GM04503 (cell line): ENCODE measurements at regions not wholly inside any gene's neighbourhood (a gene's known extent, or its start where the extent isn't known, plus 50 kb on each side); places are given as distances from the start of the nearest gene placed in this dataset.

Experiments
- DNase-seq: peaks from one replicate; pipeline ENCODE4 v3.0.0-alpha.2; 2012; ENCODE audit warnings: low read depth

DNA sequence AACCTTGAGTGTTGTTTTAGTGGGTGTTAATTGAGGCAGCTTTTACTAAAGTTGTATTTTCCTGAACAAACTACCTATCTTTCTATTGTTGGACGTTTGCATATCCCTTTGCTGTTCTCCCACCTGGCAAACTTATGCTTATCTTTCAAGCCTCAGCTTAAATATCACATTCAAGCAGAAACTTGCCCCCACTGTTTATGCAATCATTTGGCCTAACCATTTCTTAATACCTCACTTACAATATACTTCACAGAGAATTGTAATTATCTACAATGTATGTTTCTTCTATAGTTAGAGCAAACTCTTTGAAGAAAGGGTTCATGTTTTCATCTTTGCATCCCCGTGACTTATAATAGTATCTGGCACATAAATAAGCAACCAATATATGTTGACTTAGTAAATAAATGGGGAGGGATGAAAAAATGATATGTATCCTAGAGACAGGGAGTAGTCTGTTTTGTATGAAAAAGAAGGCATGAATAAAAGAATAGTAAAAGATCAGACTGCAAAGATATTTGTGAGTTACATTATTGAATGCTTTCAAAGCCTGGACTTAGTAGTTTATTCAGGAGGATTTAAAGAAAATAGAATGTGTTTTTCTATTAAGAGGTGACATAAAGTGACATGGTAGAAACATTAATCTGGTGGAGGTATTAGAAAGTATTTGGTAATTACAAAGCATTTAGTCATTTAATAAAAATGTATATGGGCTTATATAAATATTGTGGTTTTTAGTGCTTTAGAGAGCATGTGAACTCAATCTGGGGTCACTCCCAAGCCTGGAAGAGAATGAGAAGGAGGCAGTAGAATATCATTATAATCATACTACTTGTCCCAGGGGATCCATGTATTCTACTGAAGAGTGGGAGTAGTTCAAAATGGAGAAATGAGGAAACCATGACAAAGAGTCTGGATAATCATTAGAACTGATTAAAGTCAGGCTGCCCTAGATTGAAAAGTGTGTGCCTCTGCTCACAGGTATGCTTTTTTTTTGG is 60.0 kb upstream of the DCBLD2 start:
- DNase-seq = no peak

DNA sequence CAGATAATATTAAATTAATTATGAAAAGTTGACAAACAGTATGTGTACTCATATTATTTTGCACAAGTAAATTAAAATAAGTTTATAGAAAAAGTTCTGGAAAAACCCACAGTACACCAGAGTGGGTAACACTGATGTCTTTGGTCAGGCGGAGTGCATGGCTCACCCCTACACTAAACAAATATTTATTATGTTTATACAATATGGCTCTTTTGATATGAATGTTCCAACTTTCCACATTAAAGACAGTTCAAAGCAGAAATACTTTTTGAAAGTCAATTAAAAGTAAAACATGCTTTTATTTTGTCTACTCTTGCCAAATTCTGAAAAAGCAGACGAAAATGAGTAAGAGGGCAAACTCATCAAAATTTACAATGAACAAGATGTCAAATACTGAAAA is 56.2 kb upstream of the DCBLD2 start:
- DNase-seq = no peak

DNA sequence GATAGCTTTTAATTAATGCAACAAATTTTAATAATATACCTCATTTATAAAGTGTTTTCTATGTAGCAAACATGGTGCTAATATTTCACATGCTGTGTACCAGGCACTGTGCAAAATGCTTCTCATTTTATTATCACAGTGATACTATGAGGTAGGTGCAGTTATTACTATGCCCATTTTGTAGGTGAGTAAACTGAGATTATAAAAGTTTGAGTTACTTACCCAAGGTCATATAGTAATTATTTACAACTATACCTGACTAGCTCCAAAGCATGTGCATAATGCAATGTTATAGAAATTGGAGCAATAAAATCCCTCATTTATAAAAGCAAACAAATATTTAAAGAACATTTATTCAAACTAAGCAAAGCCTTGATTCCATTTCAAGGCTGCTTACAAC is 54.5 kb upstream of the DCBLD2 start:
- no peak for DNase-seq

- no peak for DNase-seq
These were observed 53.5 kb upstream of the DCBLD2 start for GRCh38 chr3:98954791-98955604.

- DNase-seq = peak; percentile 32
These were observed 52.7 kb upstream of the DCBLD2 start for GRCh38 chr3:98954242-98954641.

DNA sequence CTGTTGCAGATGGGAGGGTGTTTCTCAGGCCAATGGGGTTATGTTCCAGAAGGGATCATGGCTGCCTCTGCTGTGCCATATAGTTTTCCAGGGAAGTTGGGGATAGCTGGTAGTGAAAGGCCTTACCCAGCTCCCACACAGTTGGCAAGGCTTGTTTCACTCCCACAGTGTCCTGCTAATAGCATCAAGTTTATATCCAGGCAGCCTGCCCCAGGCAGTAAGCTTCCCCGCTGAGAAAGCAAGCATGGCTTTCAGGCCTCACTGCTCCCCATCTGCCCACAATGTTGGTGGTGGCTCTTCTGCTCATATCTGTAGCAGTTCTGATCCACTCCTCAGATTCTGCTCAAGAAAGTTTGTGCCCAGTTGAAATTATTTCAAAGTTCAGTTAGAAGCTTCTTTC is 50.9 kb upstream of the DCBLD2 start:
- DNase-seq = no peak
